B cell (primary cell): ENCODE measurements at regions not wholly inside any gene's neighbourhood (a gene's known extent, or its start where the extent isn't known, plus 50 kb on each side); places are given as distances from the start of the nearest gene placed in this dataset.

Experiments
- ATAC-seq: fragments of 200-7000 bp; cut with Tn5 transposase; one replicate; pipeline ENCODE4 v1.10.0; 2021; ENCODE audit warnings: low read depth, mild to moderate bottlenecking, moderate number of reproducible peaks, moderate library complexity
- CTCF ChIA-PET: fragments of 350-600 bp; sonication (Branson Sonifier 250); formaldehyde crosslinking; loops from one replicate; lab custom pipeline; 2021; ENCODE audit warnings: antibody characterized with exemption, inconsistent platforms; lab: Charles Lee
- POLR2A ChIA-PET: fragments of 350-600 bp; sonication (Branson Sonifier 250); formaldehyde crosslinking; loops from one replicate; lab custom pipeline; 2021; ENCODE audit warnings: antibody characterized with exemption; lab: Charles Lee
- DNase-seq: peaks from one replicate; pipeline ENCODE4 v3.0.0; 2013
- H2AFZ ChIP-seq: 2 replicates; pipeline ENCODE4 v1.6.1; 2012; ENCODE audit warnings: mild to moderate bottlenecking, low read depth, low read length; ENCODE audit not compliant: insufficient read depth, poor library complexity, severe bottlenecking
- H3K27ac ChIP-seq, 2 donors: 1 replicate in 1 of 2; 2 replicates in 1 of 2; pipeline ENCODE4 v1.5.1; 2012 to 2013; ENCODE audit warnings: low read length in 2 of 2, mild to moderate bottlenecking in 2 of 2, moderate library complexity in 1 of 2
- H3K27me3 ChIP-seq, 4 experiments: fragments of 200-600 bp in 1 of 4; sonication (generic) in 1 of 4; replicated peaks in 1 of 4; 1 replicate in 2 of 4; 2 replicates in 2 of 4; pipeline versions ENCODE4 v1.6.1 to v1.7.0; 2013 to 2016; ENCODE audit warnings: low read length in 3 of 4, mild to moderate bottlenecking in 2 of 4, mixed read lengths in 1 of 4, moderate library complexity in 1 of 4; ENCODE audit not compliant: insufficient read depth in 4 of 4, control insufficient read depth in 3 of 4; ENCODE audit errors: control extremely low read depth in 1 of 4
- H3K36me3 ChIP-seq, 2 experiments: replicated peaks in 1 of 2; 1 replicate in 1 of 2; 2 replicates in 1 of 2; pipeline versions ENCODE4 v1.6.1 to v1.7.1; 2013; ENCODE audit warnings: low read length in 1 of 2; ENCODE audit not compliant: insufficient read depth in 2 of 2, control insufficient read depth in 1 of 2; ENCODE audit errors: control extremely low read depth in 1 of 2, extremely low read depth in 1 of 2
- H3K4me1 ChIP-seq, 2 donors: fragments of 200-600 bp in 1 of 2; sonication (generic) in 1 of 2; 1 replicate in 1 of 2; 2 replicates in 1 of 2; pipeline versions ENCODE4 v1.5.1 to v1.6.1; 2013 to 2017; ENCODE audit warnings: low read length in 2 of 2; ENCODE audit not compliant: control insufficient read depth in 2 of 2, insufficient read depth in 2 of 2
- H3K4me2 ChIP-seq: replicated peaks from 2 replicates; pipeline ENCODE3; 2012; ENCODE audit warnings: mild to moderate bottlenecking, low read depth, low read length; ENCODE audit not compliant: poor library complexity, severe bottlenecking
- H3K4me3 ChIP-seq, 5 experiments: fragments of 200-600 bp in 1 of 5; sonication (generic) in 1 of 5; 1 replicate in 3 of 5; 2 replicates in 2 of 5; pipeline versions ENCODE4 v1.5.1 to v1.7.0; 2011 to 2016; ENCODE audit warnings: low read length in 4 of 5, mild to moderate bottlenecking in 4 of 5, low read depth in 2 of 5, control low read depth in 1 of 5, moderate library complexity in 1 of 5; ENCODE audit not compliant: insufficient read depth in 1 of 5; ENCODE audit errors: control extremely low read depth in 1 of 5, extremely low read depth in 1 of 5
- H3K79me2 ChIP-seq: fragments of 200-600 bp; sonication (generic); one replicate; pipeline ENCODE4 v1.6.0; 2016; ENCODE audit warnings: low read length; ENCODE audit not compliant: control insufficient read depth, insufficient read depth
- H3K9ac ChIP-seq: fragments of 200-600 bp; sonication (generic); 2 replicates; pipeline ENCODE4 v1.6.1; 2017; ENCODE audit warnings: mild to moderate bottlenecking, low read length, moderate library complexity
- H3K9me3 ChIP-seq, 3 donors: one replicate each; pipeline versions ENCODE4 v1.6.1 to v1.7.1; 2013; ENCODE audit warnings: low read length in 2 of 3; ENCODE audit not compliant: control insufficient read depth in 2 of 3, insufficient read depth in 1 of 3; ENCODE audit errors: control extremely low read depth in 1 of 3
- H4K20me1 ChIP-seq: 2 replicates; pipeline ENCODE4 v1.6.0; 2012; ENCODE audit warnings: mild to moderate bottlenecking, low read length; ENCODE audit not compliant: insufficient read depth, control insufficient read depth, poor library complexity, severe bottlenecking
- H3K27ac Mint-ChIP-seq: one replicate; pipeline ENCODE4 v1.8.0; 2021; ENCODE audit warnings: mixed read lengths
- H3K27me3 Mint-ChIP-seq: one replicate; pipeline ENCODE4 v1.8.0; 2021; ENCODE audit warnings: mixed read lengths
- H3K4me1 Mint-ChIP-seq: one replicate; pipeline ENCODE4 v1.8.0; 2021; ENCODE audit warnings: mixed read lengths
- H3K4me3 Mint-ChIP-seq: one replicate; pipeline ENCODE4 v1.8.0; 2021; ENCODE audit warnings: mixed read lengths
- H3K9me3 Mint-ChIP-seq: one replicate; pipeline ENCODE4 v1.8.0; 2022; ENCODE audit warnings: mixed read lengths; ENCODE audit not compliant: insufficient read depth
- CTCF ChIP-seq: fragments of 200-600 bp; IDR thresholded peaks from one replicate; pipeline ENCODE4 v1.8.0; 2022; ENCODE audit warnings: antibody characterized with exemption, mild to moderate bottlenecking
- EZH2 ChIP-seq: IDR thresholded peaks from 2 replicates; pipeline ENCODE4 v1.6.1; 2012; ENCODE audit warnings: borderline replicate concordance, low read depth, mild to moderate bottlenecking, moderate library complexity, low read length; ENCODE audit not compliant: insufficient read depth, poor library complexity, severe bottlenecking
- WGBS: methylation state at CpG from one replicate; pipeline ENCODE4 v1.1.5; 2013; ENCODE audit warnings: missing lambda C conversion rate; ENCODE audit not compliant: insufficient coverage; 5-methylcytosine and 5-hydroxymethylcytosine counted together
- intact Hi-C: fragments of 100-400 bp; cut with micrococcal nuclease; formaldehyde crosslinking; loops from one replicate; pipeline ENCODE4 v1.10.0; 2022

GRCh38 chr13:100753376-100753775 is 78.8 kb upstream of the TMTC4 start:
- no peak overlapping the region for H3K4me3 ChIP-seq
- H3K9ac ChIP-seq, result no peak overlapping the region
- H3K79me2 ChIP-seq, result no peaks in the 10 kb centered on the region
- no peaks in the 10 kb centered on the region for H3K9me3 ChIP-seq
- no peak overlapping the region for H3K27ac Mint-ChIP-seq
- no peak for ATAC-seq
- H3K4me2 ChIP-seq, result no peak overlapping the region
- no peak overlapping the region for H2AFZ ChIP-seq
- no peak for DNase-seq
- no peak overlapping the region for H3K27ac ChIP-seq
- no peaks in the 10 kb centered on the region for H3K4me1 ChIP-seq
- no peaks in the 10 kb centered on the region for H3K9me3 Mint-ChIP-seq
- no peaks in the 10 kb centered on the region for H3K36me3 ChIP-seq
- intact Hi-C loops, result no loop called here
- ChIA-PET CTCF (no interaction called here), POLR2A (no interaction called here)
- H3K4me1 Mint-ChIP-seq, result no peaks in the 10 kb centered on the region
- H4K20me1 ChIP-seq, result no peaks in the 10 kb centered on the region
- TF ChIP-seq CTCF, result no peak
- TF ChIP-seq EZH2, result no peak
- no peak overlapping the region for H3K4me3 Mint-ChIP-seq
- no peaks in the 10 kb centered on the region for H3K27me3 Mint-ChIP-seq
- WGBS, result 80% methylated on average over 3 of the region's 4 CpGs
- H3K27me3 ChIP-seq, result peaks cover 0 to 4% (median 0%) of the 10 kb centered on the region in 4 experiments

- Histone ChIP-seq H3K4me2 (no peak overlapping the region), H3K9ac (no peak overlapping the region), H3K27me3 (peaks cover 0 to 4% (median 0%) of the 10 kb centered on the region in 4 experiments), H4K20me1 (no peaks in the 10 kb centered on the region), H3K27ac (no peak overlapping the region), H3K9me3 (no peaks in the 10 kb centered on the region), H3K36me3 (no peaks in the 10 kb centered on the region), H2AFZ (no peak overlapping the region), H3K4me3 (no peak overlapping the region), H3K79me2 (no peaks in the 10 kb centered on the region), H3K4me1 (no peaks in the 10 kb centered on the region)
- ATAC-seq, result no peak
- H3K27ac Mint-ChIP-seq, result no peak overlapping the region
- no peaks in the 10 kb centered on the region for H3K27me3 Mint-ChIP-seq
- H3K4me3 Mint-ChIP-seq, result no peak overlapping the region
- TF ChIP-seq CTCF, result no peak
- no peak for TF ChIP-seq EZH2
- H3K4me1 Mint-ChIP-seq, result no peaks in the 10 kb centered on the region
- CTCF ChIA-PET, result no interaction called here
- intact Hi-C loops, result no loop called here
- no peaks in the 10 kb centered on the region for H3K9me3 Mint-ChIP-seq
- DNase-seq, result no peak
- POLR2A ChIA-PET, result no interaction called here
- 89% methylated on average over 9 of the region's 13 CpGs for WGBS
Measured at GRCh38 chr13:100751826-100752225, 77.2 kb upstream of the TMTC4 start.
